ENCODE measurements at regions not wholly inside any gene's neighbourhood (a gene's known extent, or its start where the extent isn't known, plus 50 kb on each side); places are given as distances from the start of the nearest gene placed in this dataset.

- Histone ChIP-seq H2BK15ac (ENCODE audit: low read depth, low read length) (no peak overlapping the region), H3K4me1 (ENCODE audit: insufficient read depth, low read length) (no peaks in the 10 kb centered on the region; the same call in 1 of the 2 replicates), H2BK20ac (ENCODE audit: low read depth, low read length, poor library complexity, severe bottlenecking) (no peak overlapping the region), H3K9ac (ENCODE audit: extremely low read depth, insufficient read length, low read length) (no peak overlapping the region), H4K91ac (ENCODE audit: insufficient read length, low read depth, low read length) (no peak overlapping the region), H2BK12ac (ENCODE audit: insufficient read length, low read depth, low read length) (no peak overlapping the region), H3K79me2 (ENCODE audit: insufficient read depth, low read length) (no peaks in the 10 kb centered on the region), H3K4me2 (ENCODE audit: insufficient read depth, insufficient read length, low read length) (no peak overlapping the region), H2BK120ac (ENCODE audit: low read depth, low read length, poor library complexity, severe bottlenecking) (no peak overlapping the region), H4K8ac (replicated peaks; ENCODE audit: insufficient read length, low read depth, low read length) (no peak overlapping the region), H4K20me1 (ENCODE audit: control insufficient read depth, insufficient read depth, insufficient read length) (no peaks in the 10 kb centered on the region), H3K79me1 (ENCODE audit: insufficient read depth, low read depth, low read length, poor library complexity, severe bottlenecking) (no peaks in the 10 kb centered on the region), H3K27ac (ENCODE audit: insufficient read length, low read depth, low read length) (no peak overlapping the region), H2AK5ac (ENCODE audit: insufficient read length, low read length) (no peak overlapping the region), H3K4ac (ENCODE audit: low read depth, low read length) (no peak overlapping the region), H2BK5ac (ENCODE audit: insufficient read length, low read length) (no peak overlapping the region), H3T11ph (ENCODE audit: low read length) (no peak overlapping the region), H3K27me3 (ENCODE audit: insufficient read depth, low read length) (no peaks in the 10 kb centered on the region), H4K5ac (ENCODE audit: insufficient read length, low read depth, low read length) (no peak overlapping the region), H3K56ac (ENCODE audit: insufficient read length, low read depth, low read length) (no peak overlapping the region), H3K18ac (ENCODE audit: insufficient read length, low read depth, low read length) (no peak overlapping the region), H2AFZ (ENCODE audit: low read length) (no peak overlapping the region), H3K9me3 (ENCODE audit: control insufficient read depth, low read depth, low read length) (no peaks in the 10 kb centered on the region), H3K23ac (ENCODE audit: insufficient read length, low read depth, low read length) (no peak overlapping the region), H3K23me2 (ENCODE audit: insufficient read length, low read depth, low read length, poor library complexity, severe bottlenecking) (no peaks in the 10 kb centered on the region), H3K14ac (ENCODE audit: insufficient read depth, low read length) (no peak overlapping the region)
- WGBS (ENCODE audit: extremely low coverage, insufficient read length, low lambda C conversion rate) = no CpG with 5 or more reads among the region's 3 CpGs
- no peaks in the 10 kb centered on the region for H3K27me3 Mint-ChIP-seq (ENCODE audit: low read depth)
- H3K4me1 Mint-ChIP-seq = peaks cover 17 to 19% of the 10 kb centered on the region in 2 experiments
- no peak for TF ChIP-seq CTCF (conservative IDR thresholded peaks at IDR 0.05)
- H3K36me3 Mint-ChIP-seq (ENCODE audit: insufficient read depth in 1 of 3, low read depth in 3 of 3) = peaks cover 0 to 5% (median 0%) of the 10 kb centered on the region in 3 experiments; a peak in 2 of 7 replicates
- H3K4me3 Mint-ChIP-seq = no peak overlapping the region
- no peaks in the 10 kb centered on the region for H3K9me3 Mint-ChIP-seq
- DNase-seq = no peak
- no peak overlapping the region for H3K27ac Mint-ChIP-seq
Observed at GRCh38 chr6:22444330-22444729, 125.0 kb upstream of the HDGFL1 start.
